K562 (cell line): ENCODE measurements at regions not wholly inside any gene's neighbourhood (a gene's known extent, or its start where the extent isn't known, plus 50 kb on each side); places are given as distances from the start of the nearest gene placed in this dataset.

Source experiments
- CBX8 ChIP-seq: fragments of 200-600 bp; sonication (generic); IDR thresholded peaks from 2 replicates; pipeline ENCODE4 v1.6.1; 2012; ENCODE audit warnings: borderline replicate concordance, mixed run types, low read depth, mild to moderate bottlenecking, moderate library complexity, mixed read lengths, low read length, control low read depth, inconsistent platforms; ENCODE audit not compliant: poor library complexity, severe bottlenecking; ENCODE audit errors: extremely low read depth
- HNRNPK ChIP-seq: fragments of 200-400 bp; formaldehyde crosslinking; IDR thresholded peaks from one replicate; pipeline ENCODE4 v1.6.1; 2018; ENCODE audit warnings: mild to moderate bottlenecking, low read depth, low read length; ENCODE audit not compliant: poor library complexity, severe bottlenecking
- OTX1 ChIP-seq: fragments of 450-650 bp; formaldehyde crosslinking; IDR thresholded peaks from 2 replicates; pipeline ENCODE4 v1.4.0; 2022; ENCODE audit warnings: mild to moderate bottlenecking
- PCBP2 ChIP-seq: fragments of 200-400 bp; formaldehyde crosslinking; IDR thresholded peaks from 2 replicates; pipeline ENCODE4 v1.6.1; 2018; ENCODE audit warnings: low read length, low read depth, mild to moderate bottlenecking, moderate library complexity; ENCODE audit not compliant: poor library complexity, severe bottlenecking
- XRCC5 ChIP-seq: fragments of 200-400 bp; formaldehyde crosslinking; IDR thresholded peaks from 2 replicates; pipeline ENCODE4 v1.6.1; 2017; ENCODE audit warnings: low read depth, mild to moderate bottlenecking, low read length

GRCh38 chr20:47984437-47984836 lies 199.2 kb upstream of the SULF2 start:
- TF ChIP-seq XRCC5 (no peak), HNRNPK (no peak), OTX1 (no peak), CBX8 (no peak), PCBP2 (no peak)
